ENCODE measurements at regions not wholly inside any gene's neighbourhood (a gene's known extent, or its start where the extent isn't known, plus 50 kb on each side); places are given as distances from the start of the nearest gene placed in this dataset.

DNA sequence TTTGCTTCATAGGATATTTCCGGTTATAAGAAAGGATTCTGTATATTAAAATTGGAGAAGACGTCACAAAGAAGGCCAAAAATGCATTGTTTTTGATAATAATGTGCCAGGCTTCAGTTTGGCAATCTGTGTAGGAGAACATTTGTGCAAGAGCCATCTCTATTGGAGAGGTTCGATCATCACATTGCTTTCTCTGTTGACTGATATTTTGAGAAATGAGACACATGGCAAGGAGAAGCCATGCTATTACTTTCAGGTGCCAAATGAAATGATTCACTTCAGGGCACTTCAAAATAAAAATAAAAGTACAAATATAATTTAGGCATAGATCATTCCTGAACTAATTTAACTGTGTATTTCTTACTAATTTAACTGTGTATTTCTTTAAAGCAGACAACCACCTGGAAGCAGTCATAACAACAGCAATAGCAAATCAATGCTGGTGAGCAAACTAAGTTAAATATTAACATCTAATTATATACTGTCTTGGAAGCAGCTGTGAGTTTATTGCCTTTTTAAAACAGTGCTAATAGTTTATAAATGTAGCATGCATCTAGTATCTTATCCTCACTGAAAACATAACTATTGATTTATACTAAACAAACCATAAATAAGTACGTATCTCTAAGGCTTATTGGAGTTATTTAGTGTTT is 50.2 kb upstream of the CHST9 start:
- no peak for TF ChIP-seq POLR2AphosphoS5 (IDR thresholded peaks at IDR 0.05; ENCODE audit: insufficient read depth, low read depth, low read length)
- no peak for TF ChIP-seq POLR2A (IDR thresholded peaks at IDR 0.05; ENCODE audit: low read depth, low read length)
- TF ChIP-seq FOS (IDR thresholded peaks at IDR 0.05; ENCODE audit: borderline replicate concordance, insufficient read depth, low read length) = no peak
- no peak for TF ChIP-seq EZH2 (IDR thresholded peaks at IDR 0.05; ENCODE audit: borderline replicate concordance, low read depth, low read length, severe bottlenecking)
- no peak for TF ChIP-seq GATA2 (IDR thresholded peaks at IDR 0.05; ENCODE audit: insufficient read depth, insufficient read length, low read depth, low read length)
- TF ChIP-seq MYC (IDR thresholded peaks at IDR 0.05; ENCODE audit: low read depth, low read length) = no peak
- TF ChIP-seq, protein P1, sequence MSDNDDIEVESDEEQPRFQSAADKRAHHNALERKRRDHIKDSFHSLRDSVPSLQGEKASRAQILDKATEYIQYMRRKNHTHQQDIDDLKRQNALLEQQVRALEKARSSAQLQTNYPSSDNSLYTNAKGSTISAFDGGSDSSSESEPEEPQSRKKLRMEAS (IDR thresholded peaks at IDR 0.05; ENCODE audit: insufficient read depth, insufficient read length) = no peak
- TF ChIP-seq JUN (IDR thresholded peaks at IDR 0.05; ENCODE audit: borderline replicate concordance, insufficient read depth, insufficient read length, low read depth) = no peak
- TF ChIP-seq CTCF (IDR thresholded peaks at IDR 0.05; ENCODE audit: extremely low read depth in 1 of 2, insufficient read depth in 1 of 2, low read depth in 1 of 2, low read length in 2 of 2) = no peak
- H3K79me2 ChIP-seq (ENCODE audit: control insufficient read depth, insufficient read depth, low read length) = no peaks in the 10 kb centered on the region
- no peak for DNase-seq (ENCODE audit: low read depth, low spot score)
- H3K9me3 ChIP-seq (replicated peaks; ENCODE audit: control insufficient read depth, insufficient read depth, low read length) = no peaks in the 10 kb centered on the region
- POLR2A ChIA-PET = no interaction called here
- H3K27me3 ChIP-seq (ENCODE audit: control insufficient read depth in 2 of 2, insufficient read depth in 2 of 2, low read length in 2 of 2) = no peaks in the 10 kb centered on the region
- H3K36me3 ChIP-seq (ENCODE audit: control insufficient read depth in 2 of 2, extremely low read depth in 1 of 2, insufficient read depth in 2 of 2, low read length in 2 of 2) = no peaks in the 10 kb centered on the region
- H3K4me3 ChIP-seq (replicated peaks in 1 of 3; ENCODE audit: insufficient read depth in 1 of 3, low read depth in 1 of 3, low read length in 3 of 3) = no peak overlapping the region
- H3K4me2 ChIP-seq (ENCODE audit: insufficient read depth, low read length) = no peak overlapping the region
- FAIRE-seq = no peak
- H2AFZ ChIP-seq (ENCODE audit: low read depth, low read length) = no peak overlapping the region
- dilution Hi-C loops (cut with MboI; ENCODE audit: extremely low pct_ligation_motif_present, low sequenced_read_pairs) = no loop called here
- no peak overlapping the region for H3K27ac ChIP-seq (ENCODE audit: insufficient read depth, low read depth, low read length)
- CTCF ChIA-PET = no interaction called here
- no peaks in the 10 kb centered on the region for H4K20me1 ChIP-seq (replicated peaks; ENCODE audit: control insufficient read depth, extremely low read depth, insufficient read depth, low read length)
- BruUV-seq (replicated peaks) = no TSS peak
- no peaks in the 10 kb centered on the region for H3K9me1 ChIP-seq (replicated peaks; ENCODE audit: control insufficient read depth, extremely low read depth, insufficient read depth, low read length)
- intact Hi-C loops (cut with micrococcal nuclease) = no loop called here
- no peak overlapping the region for H3K9ac ChIP-seq (replicated peaks; ENCODE audit: extremely low read depth, insufficient read depth, low read length)
- no peaks in the 10 kb centered on the region for H3K4me1 ChIP-seq (ENCODE audit: control insufficient read depth, extremely low read depth, insufficient read depth, low read length)
